COR-L47 (cell line): ENCODE measurements at regions not wholly inside any gene's neighbourhood (a gene's known extent, or its start where the extent isn't known, plus 50 kb on each side); places are given as distances from the start of the nearest gene placed in this dataset.
"Not testable (repeated sequence)": the region's sequence is repeated elsewhere in the genome, so short reads cannot be mapped to it uniquely, and the experiment has no call there.

Experiments used
- DNase-seq: peaks from one replicate; lab custom pipeline; 2025; lab: John Stamatoyannopoulos, UW

- DNase-seq = not testable (repeated sequence)
These were observed 400.8 kb upstream of the KLHL29 start for GRCh38 chr2:22984152-22984551.

GRCh38 chr2:22990246-22990645, 394.7 kb upstream of the KLHL29 start:
- DNase-seq = no peak

- DNase-seq = no peak
These were observed 393.1 kb upstream of the KLHL29 start for GRCh38 chr2:22991844-22992243.

- DNase-seq = no peak
These were observed 392.5 kb upstream of the KLHL29 start for GRCh38 chr2:22992441-22992840.

- DNase-seq = no peak
These were observed 391.7 kb upstream of the KLHL29 start for GRCh38 chr2:22993250-22993649.

- no peak for DNase-seq
These were observed 389.4 kb upstream of the KLHL29 start for GRCh38 chr2:22995576-22995975.

- DNase-seq = no peak
These were observed 388.1 kb upstream of the KLHL29 start for GRCh38 chr2:22996911-22997310.

- no peak for DNase-seq
These were observed 386.6 kb upstream of the KLHL29 start for GRCh38 chr2:22998359-22998758.

- no peak for DNase-seq
These were observed 385.0 kb upstream of the KLHL29 start for GRCh38 chr2:22999951-23000350.

GRCh38 chr2:23002234-23002633, 382.7 kb upstream of the KLHL29 start:
- no peak for DNase-seq

- no peak for DNase-seq
These were observed 379.5 kb upstream of the KLHL29 start for GRCh38 chr2:23005469-23005868.

- DNase-seq = no peak
These were observed 377.2 kb upstream of the KLHL29 start for GRCh38 chr2:23007631-23008235.

GRCh38 chr2:23008440-23008839, 376.5 kb upstream of the KLHL29 start:
- no peak for DNase-seq

GRCh38 chr2:23008951-23009350, 376.0 kb upstream of the KLHL29 start:
- no peak for DNase-seq

- DNase-seq = no peak
These were observed 375.3 kb upstream of the KLHL29 start for GRCh38 chr2:23009545-23010149.

- DNase-seq = no peak
These were observed 372.5 kb upstream of the KLHL29 start for GRCh38 chr2:23012499-23012898.

GRCh38 chr2:23015651-23016200, 369.3 kb upstream of the KLHL29 start:
- DNase-seq = no peak

GRCh38 chr2:23019476-23019875, 365.5 kb upstream of the KLHL29 start:
- no peak for DNase-seq

GRCh38 chr2:23020659-23021058, 364.3 kb upstream of the KLHL29 start:
- DNase-seq = no peak

- no peak for DNase-seq
These were observed 363.5 kb upstream of the KLHL29 start for GRCh38 chr2:23021311-23022120.

- DNase-seq = no peak
These were observed 361.3 kb upstream of the KLHL29 start for GRCh38 chr2:23023722-23024121.

GRCh38 chr2:23026671-23027070, 358.3 kb upstream of the KLHL29 start:
- no peak for DNase-seq

- no peak for DNase-seq
These were observed 357.6 kb upstream of the KLHL29 start for GRCh38 chr2:23027396-23027795.
